ENCODE measurements at regions not wholly inside any gene's neighbourhood (a gene's known extent, or its start where the extent isn't known, plus 50 kb on each side); places are given as distances from the start of the nearest gene placed in this dataset.

- DNase-seq (ENCODE audit: low spot score) (no peak), ATAC-seq (no peak), FAIRE-seq (no peak)
- in situ Hi-C loops (cut with HindIII; ENCODE audit: extremely low pct_ligation_motif_present, low pct_unique_long_range_greater_than_20kb) (no loop called here), intact Hi-C loops (cut with micrococcal nuclease; ENCODE audit: unreplicated experiment) (no loop called here)
- WGBS (ENCODE audit: low lambda C conversion rate), result 36% methylated on average over 5 of the region's 5 CpGs
- Histone ChIP-seq H2AFZ (ENCODE audit: low read length) (no peak overlapping the region), H3K4me3 (replicated peaks in 1 of 3; ENCODE audit: insufficient read depth in 1 of 3, low read depth in 2 of 3, low read length in 3 of 3) (no peak overlapping the region), H3K9ac (ENCODE audit: insufficient read depth, low read depth, low read length) (no peak overlapping the region), H3K4me1 (ENCODE audit: insufficient read depth, low read length) (peaks cover 10% of the 10 kb centered on the region), H3K27me3 (ENCODE audit: control insufficient read depth in 1 of 2, insufficient read depth in 2 of 2, low read length in 2 of 2) (no peaks in the 10 kb centered on the region), H3K36me3 (replicated peaks in 1 of 2; ENCODE audit: control insufficient read depth in 1 of 2, insufficient read depth in 2 of 2, low read length in 2 of 2) (no peaks in the 10 kb centered on the region), H3K27ac (ENCODE audit: extremely low read length, insufficient read depth, low read length) (no peak overlapping the region), H4K20me1 (ENCODE audit: insufficient read depth, low read length) (no peaks in the 10 kb centered on the region), H3K9me3 (ENCODE audit: low read length) (no peaks in the 10 kb centered on the region), H3K4me2 (ENCODE audit: low read depth, low read length) (no peak overlapping the region), H3K79me2 (ENCODE audit: insufficient read depth, low read length) (no peaks in the 10 kb centered on the region)
- ChIA-PET CTCF (ENCODE audit: low intra/inter-chr PET ratio, low total read pairs) (no interaction called here), POLR2A (no interaction called here)
- BruUV-seq (replicated peaks), result no TSS peak
- TF ChIP-seq ZNF530 (CRISPR knock-in tag; IDR thresholded peaks at IDR 0.05; ENCODE audit: low read depth) (no peak), ZNF124 (CRISPR knock-in tag; IDR thresholded peaks at IDR 0.05) (no peak), FOXK1 (CRISPR knock-in tag; IDR thresholded peaks at IDR 0.05; ENCODE audit: borderline replicate concordance, low read depth) (no peak), ZNF256 (CRISPR knock-in tag; conservative IDR thresholded peaks at IDR 0.05) (no peak), UBTF (CRISPR knock-in tag; IDR thresholded peaks at IDR 0.05) (no peak), MAF1 (CRISPR knock-in tag; IDR thresholded peaks at IDR 0.05; ENCODE audit: borderline replicate concordance) (no peak), MEF2D (CRISPR knock-in tag; IDR thresholded peaks at IDR 0.05) (no peak), HNRNPH1 (optimal IDR thresholded peaks at IDR 0.05; ENCODE audit: low read depth, low read length) (no peak), ISX (CRISPR knock-in tag; conservative IDR thresholded peaks at IDR 0.05) (no peak), HOXA5 (CRISPR knock-in tag; IDR thresholded peaks at IDR 0.05) (no peak), CREBL2 (CRISPR knock-in tag; IDR thresholded peaks at IDR 0.05; ENCODE audit: borderline replicate concordance) (no peak), CBX1 (IDR thresholded peaks at IDR 0.05; ENCODE audit: low read depth) (no peak), ATF4 (CRISPR knock-in tag; IDR thresholded peaks at IDR 0.05) (no peak), MAX (IDR thresholded peaks at IDR 0.05) (no peak), ZFP90 (CRISPR knock-in tag; IDR thresholded peaks at IDR 0.05; ENCODE audit: borderline replicate concordance) (no peak), SETDB1 (CRISPR knock-in tag; IDR thresholded peaks at IDR 0.05; ENCODE audit: borderline replicate concordance) (no peak), ZNF782 (CRISPR knock-in tag; IDR thresholded peaks at IDR 0.05; ENCODE audit: borderline replicate concordance) (no peak), KLF13 (CRISPR knock-in tag; IDR thresholded peaks at IDR 0.05) (no peak)
Observed at GRCh38 chr2:226312155-226312554, 487.5 kb downstream of the IRS1 start.
